ENCODE measurements at regions not wholly inside any gene's neighbourhood (a gene's known extent, or its start where the extent isn't known, plus 50 kb on each side); places are given as distances from the start of the nearest gene placed in this dataset.
"Not testable (repeated sequence)": the region's sequence is repeated elsewhere in the genome, so short reads cannot be mapped to it uniquely, and the experiment has no call there.

DNA sequence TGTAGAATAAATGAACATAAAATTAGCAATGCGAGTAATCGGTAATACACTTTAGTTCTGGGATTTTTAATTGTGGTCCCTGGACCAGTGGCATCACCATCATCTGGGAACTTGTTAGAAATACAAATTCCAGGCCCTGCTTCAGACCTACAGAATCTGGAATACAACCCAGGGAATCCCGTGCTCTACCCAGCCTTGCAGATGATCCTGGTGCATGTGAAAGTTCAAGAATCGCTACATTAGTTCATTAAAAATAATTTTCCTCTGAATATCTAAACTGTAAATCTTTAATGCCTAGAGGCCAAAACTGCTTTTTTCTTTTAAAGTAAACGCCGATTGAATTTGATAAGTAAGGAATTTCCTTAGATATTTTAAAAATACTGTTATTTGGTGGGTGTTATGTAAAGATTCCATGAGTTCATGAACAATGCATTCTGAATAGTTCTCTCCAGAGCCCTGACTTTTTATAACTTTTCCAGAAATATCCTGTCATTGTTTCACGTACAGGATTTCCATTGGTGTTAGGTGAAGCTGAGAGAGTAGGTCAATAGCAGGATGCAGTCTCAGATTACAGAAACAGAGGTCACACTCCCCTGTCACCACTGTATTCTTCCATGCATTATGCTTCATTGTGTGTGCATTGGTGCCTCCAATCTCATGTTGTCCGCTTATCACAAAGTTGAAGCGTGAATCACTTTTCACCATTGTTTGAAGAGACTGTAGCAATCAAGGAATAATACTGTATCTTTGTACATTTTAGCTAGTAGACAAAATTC is 596.5 kb upstream of the KLF12 start:
- DNase-seq (ENCODE audit: low spot score) = no peak

DNA sequence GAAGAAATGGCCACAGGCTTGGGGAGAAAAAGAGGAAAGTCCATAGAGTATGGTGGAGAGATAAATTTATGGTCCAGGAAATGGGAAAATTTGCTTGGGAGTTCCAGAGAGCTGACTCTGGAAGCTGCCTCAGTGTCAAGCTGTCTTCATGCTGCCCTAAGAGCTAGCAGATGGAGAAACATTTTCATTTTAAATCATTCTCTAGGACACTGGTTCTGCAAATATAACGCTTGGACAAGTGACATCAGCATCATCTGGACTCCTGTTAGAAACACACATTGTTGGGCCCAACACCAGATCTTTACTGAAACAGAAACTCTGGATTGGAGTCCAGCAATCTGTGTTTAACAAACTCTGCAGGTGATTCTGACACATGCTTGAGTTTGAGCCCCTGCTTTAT is 592.0 kb upstream of the KLF12 start:
- no peak for DNase-seq (ENCODE audit: low spot score)

- not testable (repeated sequence) for DNase-seq (ENCODE audit: low spot score)
Measured at GRCh38 chr13:74718232-74718842, 584.1 kb upstream of the KLF12 start.

GRCh38 chr13:74715718-74716117 is 581.5 kb upstream of the KLF12 start:
- DNase-seq (ENCODE audit: low spot score) = no peak

DNA sequence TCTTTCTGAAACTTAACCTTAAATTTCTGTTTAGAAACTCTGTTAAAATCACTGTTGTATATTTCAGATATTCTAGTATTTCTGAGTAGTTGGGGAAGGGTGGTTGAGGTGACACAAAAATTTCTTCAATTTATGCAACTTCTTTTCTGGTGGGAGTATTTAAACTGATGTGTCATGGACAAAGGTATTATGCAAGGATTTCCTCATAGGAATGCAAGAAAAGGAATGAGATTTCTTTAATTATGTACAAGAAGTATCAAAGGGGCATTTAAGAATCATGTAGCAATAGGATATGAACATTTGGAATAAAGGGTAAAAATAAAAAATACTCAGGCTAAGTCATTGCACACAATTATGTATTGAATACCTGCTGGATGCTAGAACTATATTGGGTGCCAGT is 575.8 kb upstream of the KLF12 start:
- no peak for DNase-seq (ENCODE audit: low spot score)

DNA sequence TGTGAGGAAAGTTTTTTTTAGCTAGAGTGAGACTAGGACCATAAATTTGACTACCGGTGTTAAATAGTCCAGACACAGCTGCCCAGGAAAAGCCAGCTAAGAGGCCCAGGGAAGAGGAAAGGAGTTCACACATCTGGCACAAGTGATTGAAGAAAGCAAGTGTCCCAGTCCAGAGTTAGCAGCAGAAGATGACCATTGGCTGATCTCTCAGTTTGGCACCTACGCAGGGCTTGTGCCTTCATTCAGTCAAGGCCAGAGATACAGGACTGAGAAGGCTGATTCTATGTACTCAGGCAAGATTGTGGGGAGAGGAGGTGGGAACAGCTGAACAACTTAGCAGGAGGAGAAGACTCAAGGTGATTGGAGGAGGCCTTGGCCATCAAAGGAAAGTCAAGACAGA is 575.0 kb upstream of the KLF12 start:
- no peak for DNase-seq (ENCODE audit: low spot score)

DNA sequence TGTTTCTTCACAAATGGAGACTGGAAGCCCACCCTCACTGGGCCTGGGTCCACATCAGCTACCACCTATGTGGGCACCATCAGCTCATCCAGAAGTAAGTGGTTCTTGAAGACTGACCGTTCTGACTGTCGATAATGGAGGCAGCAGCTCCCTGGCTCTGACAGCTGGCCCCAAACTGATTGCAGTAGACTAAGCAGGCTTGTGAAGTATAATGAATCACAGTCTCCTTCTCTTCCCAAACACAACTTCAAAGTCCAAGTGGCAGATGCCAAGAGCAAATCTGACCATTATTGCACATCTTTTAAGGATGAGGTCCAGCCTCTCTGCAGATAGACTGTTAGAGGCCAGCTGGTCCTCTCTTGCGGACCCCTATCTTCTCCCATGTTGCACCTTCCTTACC is 574.4 kb upstream of the KLF12 start:
- no peak for DNase-seq (ENCODE audit: low spot score)

GRCh38 chr13:74707291-74707690 is 573.1 kb upstream of the KLF12 start:
- DNase-seq (ENCODE audit: low spot score) = no peak

- no peak for DNase-seq (ENCODE audit: low spot score)
Measured at GRCh38 chr13:74706801-74707200, 572.6 kb upstream of the KLF12 start.

DNA sequence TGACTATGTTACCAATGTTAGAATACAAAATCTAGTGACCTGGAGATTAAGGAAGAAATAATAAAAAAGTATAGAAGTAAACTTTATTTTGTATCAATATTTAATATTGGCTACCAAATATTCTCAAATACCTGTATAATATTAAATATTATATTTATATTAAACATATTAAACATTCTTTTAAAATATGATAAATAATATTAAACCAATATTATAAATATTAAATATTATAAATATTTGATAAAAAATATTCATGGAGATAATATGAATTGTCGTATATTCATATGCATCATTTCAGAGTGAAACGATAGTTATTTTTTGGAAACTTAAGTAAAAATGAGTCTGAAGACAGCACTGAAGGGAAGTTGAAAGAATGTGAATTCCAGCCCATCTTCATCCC is 571.2 kb upstream of the KLF12 start:
- no peak for DNase-seq (ENCODE audit: low spot score)

DNA sequence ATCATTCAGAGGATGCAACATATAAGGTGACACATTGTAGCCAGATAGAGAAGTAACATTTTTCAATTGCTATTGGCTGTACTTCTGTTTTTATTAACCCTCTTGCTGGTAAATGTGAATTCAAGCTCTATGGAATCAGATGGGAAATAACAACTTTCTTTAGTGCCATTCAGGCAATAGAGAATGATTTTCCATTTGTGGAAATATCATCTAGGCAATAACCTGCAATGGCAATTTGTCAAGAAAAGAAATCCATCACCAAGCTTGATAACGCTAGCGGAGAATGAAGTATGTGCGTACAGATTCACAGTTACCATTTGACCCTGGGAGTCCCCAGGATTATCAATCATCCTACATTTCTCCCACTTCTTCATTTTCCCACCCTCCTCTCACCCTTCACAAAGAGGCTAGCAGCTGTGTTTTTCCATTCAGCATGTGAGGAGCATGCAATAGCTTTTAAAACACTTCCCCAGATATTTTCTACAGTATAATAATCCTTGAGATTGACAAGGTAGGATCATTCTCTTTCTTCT is 569.7 kb upstream of the KLF12 start:
- DNase-seq (ENCODE audit: low spot score) = no peak

DNA sequence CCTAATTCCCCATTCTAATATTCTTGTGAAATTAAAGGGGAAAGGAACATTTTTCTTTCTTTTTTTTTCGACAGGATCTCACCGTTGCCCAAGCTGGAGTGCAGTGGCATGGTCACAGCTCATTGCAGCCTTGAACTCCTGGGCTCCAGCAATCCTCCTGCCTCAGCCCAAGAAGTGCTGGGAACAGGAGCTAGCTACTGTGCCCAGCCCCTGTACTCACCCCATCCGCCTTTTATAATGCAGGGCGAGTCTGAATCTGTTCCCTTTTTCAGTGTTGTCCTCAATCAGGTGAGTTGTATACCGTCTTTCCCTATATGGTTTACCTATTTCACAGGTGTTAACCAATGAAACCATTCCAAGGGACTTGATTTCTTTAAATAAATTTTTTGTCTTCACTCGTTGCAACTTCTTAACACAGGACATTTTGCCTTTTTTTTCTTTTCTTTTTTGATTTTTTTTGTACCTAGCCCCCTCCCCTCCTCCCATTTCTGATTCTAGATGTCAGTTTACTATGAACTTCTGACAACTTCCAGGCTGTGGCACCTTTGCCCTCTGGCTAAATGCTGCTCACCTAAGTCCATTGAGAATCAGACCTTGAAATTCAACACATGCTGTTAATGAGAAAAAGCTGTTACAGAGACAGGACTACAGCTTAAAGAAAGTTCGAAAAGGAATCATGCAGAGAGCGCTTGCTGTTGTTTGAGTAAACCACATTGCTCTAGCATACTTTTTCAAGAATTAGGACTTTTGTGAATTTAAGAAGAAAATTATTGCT is 562.1 kb upstream of the KLF12 start:
- no peak for DNase-seq (ENCODE audit: low spot score)

DNA sequence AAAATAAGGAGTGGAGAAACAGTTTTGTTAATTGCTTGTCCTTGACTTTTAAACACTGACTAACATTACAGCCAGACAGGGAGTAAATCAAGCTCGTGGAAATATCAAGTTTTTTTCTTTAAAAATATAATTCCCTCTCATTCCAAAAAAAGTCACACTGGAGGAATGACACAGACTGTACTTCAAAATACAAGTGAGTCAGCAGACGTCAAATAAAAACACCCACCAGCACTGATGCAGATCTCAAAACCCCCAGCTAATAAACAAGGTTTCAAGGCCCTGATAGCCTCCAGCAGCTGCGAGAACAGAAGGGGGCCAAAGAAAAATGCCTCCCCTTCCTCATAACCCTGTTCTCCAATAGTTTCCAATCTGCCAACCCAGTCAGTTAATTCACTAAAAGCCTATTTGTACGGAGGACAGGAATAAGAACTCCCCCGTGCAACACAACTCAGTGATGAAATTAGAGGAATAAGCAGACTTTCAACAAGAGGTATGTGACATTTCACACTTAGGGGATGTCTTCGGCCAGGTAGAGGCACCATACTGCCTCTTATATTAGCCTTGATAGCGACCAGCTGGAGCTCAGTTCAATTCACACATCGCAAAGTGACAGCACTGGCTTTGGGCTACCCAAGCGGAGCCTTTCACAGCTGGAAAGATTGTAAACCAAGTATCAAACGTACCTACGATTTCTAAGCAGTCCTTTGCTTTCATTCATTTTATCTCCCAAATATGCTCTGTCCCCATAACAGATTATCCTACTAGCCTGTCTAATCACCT is 561.0 kb upstream of the KLF12 start:
- no peak for DNase-seq (ENCODE audit: low spot score)

DNA sequence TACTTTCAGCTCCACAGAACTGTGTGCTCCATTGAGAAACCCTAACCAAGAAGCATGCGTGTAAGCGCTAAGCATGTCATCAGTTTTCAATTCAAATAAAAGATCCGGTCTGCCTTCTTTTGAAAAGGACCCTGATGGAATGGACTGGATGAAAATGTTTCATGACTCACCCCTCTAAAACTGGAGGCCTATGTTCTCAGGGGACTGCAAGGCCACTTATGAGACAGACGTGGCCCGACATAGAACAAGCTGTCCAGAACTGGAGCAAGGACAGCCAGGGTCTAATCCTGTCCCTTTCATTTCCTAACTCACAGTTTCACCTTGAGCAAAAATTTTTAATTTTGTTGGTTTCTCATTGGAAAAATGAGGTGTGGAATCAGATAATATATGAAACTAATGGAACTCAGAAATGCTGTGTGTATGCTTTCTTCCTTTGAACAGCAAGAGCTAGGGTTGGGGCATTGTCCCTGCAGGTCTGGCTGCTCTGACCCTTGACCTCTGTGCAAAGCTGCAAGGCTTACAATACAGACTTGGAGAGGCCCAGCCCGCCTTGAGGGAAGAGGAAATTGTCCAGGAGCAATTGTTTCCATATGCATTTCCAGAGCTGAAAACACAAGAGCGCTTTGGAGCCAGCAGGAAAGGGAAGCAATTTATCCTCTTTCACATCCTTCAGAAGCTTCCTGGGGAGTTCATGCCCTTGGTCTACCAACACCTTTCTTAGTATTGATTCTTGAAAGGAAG is 553.4 kb upstream of the KLF12 start:
- DNase-seq (ENCODE audit: low spot score) = no peak

DNA sequence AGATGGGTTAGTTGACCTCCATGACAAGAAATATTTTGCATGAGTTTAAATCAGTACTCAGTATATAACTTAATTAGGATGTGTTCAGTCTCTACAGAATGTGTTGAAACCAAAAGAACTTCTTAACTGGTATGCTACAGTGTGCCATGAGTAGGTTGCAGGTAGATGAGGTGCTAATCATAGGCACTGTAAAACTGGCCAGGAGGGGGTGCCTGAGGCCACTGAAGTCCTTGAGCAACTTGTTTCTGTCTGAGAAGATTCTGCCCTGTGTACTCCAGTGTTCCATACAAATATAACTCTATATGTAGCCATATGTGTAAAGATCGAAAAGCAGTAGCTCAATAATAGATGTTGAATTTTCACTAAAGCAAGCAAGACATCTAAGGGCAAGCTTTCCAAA is 549.2 kb upstream of the KLF12 start:
- DNase-seq (ENCODE audit: low spot score) = no peak

GRCh38 chr13:74682746-74683145 is 548.5 kb upstream of the KLF12 start:
- DNase-seq (ENCODE audit: low spot score) = no peak

- no peak for DNase-seq (ENCODE audit: low spot score)
Measured at GRCh38 chr13:74681891-74682290, 547.7 kb upstream of the KLF12 start.

- no peak for DNase-seq (ENCODE audit: low spot score)
Measured at GRCh38 chr13:74678308-74678965, 544.2 kb upstream of the KLF12 start.

GRCh38 chr13:74675972-74676371 is 541.8 kb upstream of the KLF12 start:
- DNase-seq (ENCODE audit: low spot score) = no peak

- no peak for DNase-seq (ENCODE audit: low spot score)
Measured at GRCh38 chr13:74675182-74675581, 541.0 kb upstream of the KLF12 start.

DNA sequence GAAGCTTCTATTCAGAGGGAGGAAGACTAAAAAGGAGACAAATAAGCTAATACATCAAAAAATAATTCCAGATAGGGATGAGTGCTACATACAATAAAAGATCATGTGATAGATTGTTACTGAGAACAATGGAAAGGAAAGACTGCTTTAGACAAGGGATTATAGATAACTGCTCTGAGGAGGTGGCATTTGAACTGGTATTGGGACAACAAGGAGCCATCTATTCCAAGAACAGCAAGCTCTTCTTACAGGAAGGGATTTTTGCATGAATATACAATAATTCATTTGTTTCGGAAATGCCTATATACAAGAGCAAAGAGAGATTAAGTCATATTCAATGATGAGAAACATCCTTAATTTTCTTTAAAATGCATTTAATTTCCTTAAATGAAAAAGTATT is 540.5 kb upstream of the KLF12 start:
- DNase-seq (ENCODE audit: low spot score) = no peak

Data from CD4-positive, alpha-beta T cell treated with Interleukin-15 for 4 hours (primary cell).